HepG2 (cell line): ENCODE measurements at regions not wholly inside any gene's neighbourhood (a gene's known extent, or its start where the extent isn't known, plus 50 kb on each side); places are given as distances from the start of the nearest gene placed in this dataset.
A peak's percentile ranks its signal among the peaks of the same experiment; 100 is the strongest.

ENCODE experiments used
- ATAC-seq: fragments of 200-7000 bp; cut with Tn5 transposase; 3 replicates; pipeline ENCODE4 v1.9.1; 2020; ENCODE audit warnings: mild to moderate bottlenecking, moderate library complexity
- BruUV-seq: library from RNA; stranded (reverse); fragments of 400-500 nt; replicated peaks from 2 replicates; lab custom pipeline; 2021; lab: Mats Ljungman, UMichigan
- CTCF ChIA-PET: fragments of 300-600 bp; formaldehyde crosslinking; extraction: SDS; loops from one replicate; lab custom pipeline; 2021; ENCODE audit warnings: low total read pairs, inconsistent platforms, low intra/inter-chr PET ratio; lab: Yijun Ruan, JAX
- POLR2A ChIA-PET: fragments of 350-600 bp; sonication (Branson Sonifier 250); formaldehyde crosslinking; loops from one replicate; lab custom pipeline; 2020; ENCODE audit warnings: antibody characterized with exemption, inconsistent platforms; lab: Yijun Ruan, JAX
- DNase-seq: peaks from one replicate; pipeline ENCODE4 v3.0.0-alpha.2; 2015; ENCODE audit warnings: low spot score
- FAIRE-seq: peaks from 3 replicates; lab custom pipeline; 2011; peaks lifted over from hg19 to GRCh38; lab: Jason Lieb, UNC
- H2AFZ ChIP-seq: one replicate; pipeline ENCODE4 v1.6.1; 2011; ENCODE audit warnings: low read length, inconsistent platforms
- H3K27ac ChIP-seq: fragments of 300-600 bp; 3 replicates; pipeline ENCODE4 v1.8.0; 2011; ENCODE audit warnings: mixed run types, mild to moderate bottlenecking, mixed read lengths, low read length, inconsistent platforms; ENCODE audit not compliant: insufficient read depth; ENCODE audit errors: extremely low read length
- H3K27me3 ChIP-seq, 2 experiments: fragments of 200-600 bp in 1 of 2; 2 replicates in 1 of 2; 3 replicates in 1 of 2; pipeline versions ENCODE4 v1.6.0 to v1.8.0; 2011; ENCODE audit warnings: low read length in 2 of 2, mild to moderate bottlenecking in 2 of 2, moderate library complexity in 2 of 2, inconsistent platforms in 1 of 2; ENCODE audit not compliant: insufficient read depth in 2 of 2, control insufficient read depth in 1 of 2
- H3K36me3 ChIP-seq, 2 experiments: fragments of 200-600 bp in 1 of 2; replicated peaks in 1 of 2; 2 replicates in 1 of 2; 3 replicates in 1 of 2; pipeline versions ENCODE4 v1.5.1 to v1.8.0; 2011; ENCODE audit warnings: low read length in 2 of 2, inconsistent platforms in 1 of 2; ENCODE audit not compliant: insufficient read depth in 2 of 2, control insufficient read depth in 1 of 2
- H3K4me1 ChIP-seq: 2 replicates; pipeline ENCODE4 v1.5.1; 2012; ENCODE audit warnings: low read length, inconsistent platforms; ENCODE audit not compliant: insufficient read depth
- H3K4me2 ChIP-seq: 2 replicates; pipeline ENCODE4 v1.6.0; 2011; ENCODE audit warnings: low read depth, low read length, inconsistent platforms
- H3K4me3 ChIP-seq, 3 experiments: fragments of 200-600 bp in 1 of 3; sonication (generic), shearing (Covaris generic) in 1 of 3; replicated peaks in 1 of 3; 2 replicates each; pipeline ENCODE4 v1.5.1; 2011 to 2016; ENCODE audit warnings: low read length in 3 of 3, inconsistent platforms in 2 of 3, low read depth in 2 of 3, mild to moderate bottlenecking in 2 of 3, control low read depth in 1 of 3, mixed read lengths in 1 of 3; ENCODE audit not compliant: insufficient read depth in 1 of 3
- H3K79me2 ChIP-seq: one replicate; pipeline ENCODE4 v1.6.1; 2011; ENCODE audit warnings: low read length, inconsistent platforms; ENCODE audit not compliant: insufficient read depth
- H3K9ac ChIP-seq: 2 replicates; pipeline ENCODE4 v1.6.0; 2011; ENCODE audit warnings: mild to moderate bottlenecking, low read depth, low read length, inconsistent platforms; ENCODE audit not compliant: insufficient read depth
- H3K9me3 ChIP-seq: 2 replicates; pipeline ENCODE4 v1.5.1; 2012; ENCODE audit warnings: mild to moderate bottlenecking, low read length
- H4K20me1 ChIP-seq: 2 replicates; pipeline ENCODE4 v1.6.0; 2011; ENCODE audit warnings: inconsistent platforms, mild to moderate bottlenecking, low read length, moderate library complexity; ENCODE audit not compliant: insufficient read depth
- HMGA1 ChIP-seq: sonication (generic); formaldehyde crosslinking; conservative IDR thresholded peaks from 2 replicates; pipeline ENCODE4 v1.4.0; 2020; ENCODE audit warnings: missing genetic modification reagents
- KAT2B ChIP-seq: fragments of 150-350 bp; IDR thresholded peaks from 2 replicates; pipeline ENCODE4 v1.6.1; 2014; ENCODE audit warnings: low read depth, low read length, borderline replicate concordance
- MTA1 ChIP-seq: sonication (generic); formaldehyde crosslinking; IDR thresholded peaks from 2 replicates; pipeline ENCODE4 v1.4.0; 2020; ENCODE audit warnings: missing genetic modification reagents, mild to moderate bottlenecking, borderline replicate concordance
- NR3C1 ChIP-seq: sonication (generic); formaldehyde crosslinking; IDR thresholded peaks from 2 replicates; pipeline ENCODE4 v1.4.0; 2020; ENCODE audit warnings: missing genetic modification reagents
- POGZ ChIP-seq: sonication (generic); formaldehyde crosslinking; IDR thresholded peaks from 2 replicates; pipeline ENCODE4 v1.4.0; 2020; ENCODE audit warnings: mild to moderate bottlenecking, missing genetic modification reagents
- SPEN ChIP-seq: sonication (generic); formaldehyde crosslinking; IDR thresholded peaks from 2 replicates; pipeline ENCODE4 v1.5.1; 2020; ENCODE audit warnings: low read depth, mild to moderate bottlenecking, missing genetic modification reagents
- STAG1 ChIP-seq: sonication (generic); formaldehyde crosslinking; IDR thresholded peaks from 2 replicates; pipeline ENCODE4 v1.4.0; 2020; ENCODE audit warnings: missing genetic modification reagents
- TAF15 ChIP-seq: fragments of 200-400 bp; formaldehyde crosslinking; IDR thresholded peaks from one replicate; pipeline ENCODE4 v1.6.1; 2018; ENCODE audit warnings: mild to moderate bottlenecking, low read depth, low read length; ENCODE audit not compliant: poor library complexity, severe bottlenecking
- ZNF331 ChIP-seq: sonication (generic); formaldehyde crosslinking; IDR thresholded peaks from 2 replicates; pipeline ENCODE4 v1.4.0; 2020; ENCODE audit warnings: missing genetic modification reagents
- ZNF33A ChIP-seq: sonication (generic); formaldehyde crosslinking; IDR thresholded peaks from 2 replicates; pipeline ENCODE4 v1.5.1; 2020; ENCODE audit warnings: missing genetic modification reagents, mild to moderate bottlenecking, moderate library complexity, borderline replicate concordance
- ZNF670 ChIP-seq: sonication (generic); formaldehyde crosslinking; IDR thresholded peaks from 2 replicates; pipeline ENCODE4 v1.8.0; 2022; ENCODE audit warnings: mild to moderate bottlenecking, missing genetic modification reagents, borderline replicate concordance
- ZNF768 ChIP-seq: sonication (generic); formaldehyde crosslinking; IDR thresholded peaks from 2 replicates; pipeline ENCODE4 v1.4.0; 2020; ENCODE audit warnings: missing genetic modification reagents
- WGBS: methylation state at CpG from one replicate; pipeline ENCODE4 v1.1.6; 2017; ENCODE audit warnings: low lambda C conversion rate; 5-methylcytosine and 5-hydroxymethylcytosine counted together
- in situ Hi-C: cut with HindIII; loops from 2 replicates; pipeline ENCODE4 v1.10.0; 2017; ENCODE audit warnings: low pct_unique_long_range_greater_than_20kb; ENCODE audit not compliant: extremely low pct_ligation_motif_present
- intact Hi-C: fragments of 100-400 bp; cut with micrococcal nuclease; formaldehyde crosslinking; loops from one replicate; pipeline ENCODE4 v1.10.0; 2022; ENCODE audit not compliant: unreplicated experiment
- TF ChIP-seq, protein P1 (sequence below): sonication (generic); formaldehyde crosslinking; IDR thresholded peaks from 2 replicates; pipeline ENCODE4 v1.5.0; 2020; ENCODE audit warnings: mild to moderate bottlenecking, missing genetic modification reagents, moderate library complexity

DNA sequence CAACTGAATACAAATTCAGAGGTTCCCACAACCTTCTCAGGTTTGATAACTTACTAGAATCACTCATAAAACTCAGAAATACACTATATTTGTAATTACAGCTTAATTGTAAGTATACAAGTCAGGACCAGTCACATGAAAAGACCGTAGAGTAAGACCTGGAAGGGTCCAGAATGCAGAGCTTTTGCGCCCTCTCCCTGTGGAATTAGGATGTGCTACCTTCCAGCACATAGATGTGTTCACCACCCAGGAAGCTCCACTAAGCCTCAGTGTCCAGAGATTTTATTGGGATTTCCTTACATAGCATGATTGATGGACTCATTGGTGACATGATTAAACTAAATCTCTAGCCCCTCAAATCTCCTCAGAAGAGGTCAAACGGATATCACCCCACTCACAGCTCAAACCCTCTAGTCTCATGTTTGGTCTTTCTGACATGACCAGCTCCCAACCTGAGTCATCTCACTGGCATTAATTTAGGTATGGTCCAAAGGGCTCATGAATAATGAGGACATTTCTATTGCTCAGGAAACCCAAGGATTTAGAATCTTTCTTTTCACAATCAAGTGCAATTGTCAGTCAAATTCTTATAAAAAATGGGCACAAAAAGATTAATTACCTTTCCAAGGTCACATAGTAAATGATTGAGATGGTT is 77.2 kb upstream of the UBASH3B start:
- 16% methylated on average over 3 of the region's 3 CpGs for WGBS
- TF ChIP-seq STAG1: 0 out of 2 replicates have a peak, but pooled peaks have one; percentile 15
- no peak for TF ChIP-seq KAT2B
- no peak for TF ChIP-seq POGZ (CRISPR knock-in tag)
- TF ChIP-seq, protein P1, sequence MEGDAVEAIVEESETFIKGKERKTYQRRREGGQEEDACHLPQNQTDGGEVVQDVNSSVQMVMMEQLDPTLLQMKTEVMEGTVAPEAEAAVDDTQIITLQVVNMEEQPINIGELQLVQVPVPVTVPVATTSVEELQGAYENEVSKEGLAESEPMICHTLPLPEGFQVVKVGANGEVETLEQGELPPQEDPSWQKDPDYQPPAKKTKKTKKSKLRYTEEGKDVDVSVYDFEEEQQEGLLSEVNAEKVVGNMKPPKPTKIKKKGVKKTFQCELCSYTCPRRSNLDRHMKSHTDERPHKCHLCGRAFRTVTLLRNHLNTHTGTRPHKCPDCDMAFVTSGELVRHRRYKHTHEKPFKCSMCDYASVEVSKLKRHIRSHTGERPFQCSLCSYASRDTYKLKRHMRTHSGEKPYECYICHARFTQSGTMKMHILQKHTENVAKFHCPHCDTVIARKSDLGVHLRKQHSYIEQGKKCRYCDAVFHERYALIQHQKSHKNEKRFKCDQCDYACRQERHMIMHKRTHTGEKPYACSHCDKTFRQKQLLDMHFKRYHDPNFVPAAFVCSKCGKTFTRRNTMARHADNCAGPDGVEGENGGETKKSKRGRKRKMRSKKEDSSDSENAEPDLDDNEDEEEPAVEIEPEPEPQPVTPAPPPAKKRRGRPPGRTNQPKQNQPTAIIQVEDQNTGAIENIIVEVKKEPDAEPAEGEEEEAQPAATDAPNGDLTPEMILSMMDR (CRISPR knock-in tag): peak; percentile 45
- no peak for TF ChIP-seq HMGA1 (CRISPR knock-in tag)
- Histone ChIP-seq H3K4me2 (no peak overlapping the region), H3K4me1 (peaks cover 8% of the 10 kb centered on the region; the same call in 1 of the 2 replicates), H3K9me3 (no peaks in the 10 kb centered on the region), H3K79me2 (no peaks in the 10 kb centered on the region), H3K4me3 (no peak overlapping the region), H3K9ac (no peak overlapping the region), H4K20me1 (no peaks in the 10 kb centered on the region), H2AFZ (no peak overlapping the region), H3K27ac (no peak overlapping the region), H3K27me3 (no peaks in the 10 kb centered on the region), H3K36me3 (no peaks in the 10 kb centered on the region)
- DNase-seq (peak; percentile 6), FAIRE-seq (no peak), ATAC-seq (peak; percentile 58)
- intact Hi-C loops: no loop called here
- in situ Hi-C loops: no loop called here
- CTCF ChIA-PET: no interaction called here
- POLR2A ChIA-PET: no interaction called here
- no TSS peak for BruUV-seq

DNA sequence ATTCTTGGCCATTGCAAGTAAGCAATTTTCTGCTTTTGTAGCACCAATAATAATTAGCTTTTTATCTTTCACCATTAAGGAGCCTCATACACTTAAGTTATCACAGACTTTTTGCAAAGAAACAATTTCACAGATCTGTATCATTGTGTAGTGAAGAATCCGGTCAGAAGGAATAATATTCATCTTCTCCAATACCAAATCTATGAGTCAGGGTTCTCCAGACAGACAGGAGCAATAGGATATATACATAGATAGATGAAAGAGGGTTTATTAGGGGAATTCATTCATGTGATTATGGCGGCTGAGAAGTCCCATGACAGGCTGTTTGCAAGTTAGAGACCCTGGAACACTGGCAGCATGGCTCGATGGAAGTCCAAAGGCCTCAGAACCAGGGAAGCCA is 82.9 kb upstream of the UBASH3B start:
- no peaks in the 10 kb centered on the region for H3K79me2 ChIP-seq
- ChIA-PET CTCF (no interaction called here), POLR2A (no interaction called here)
- in situ Hi-C loops: no loop called here
- intact Hi-C loops: no loop called here
- TF ChIP-seq MTA1 (CRISPR knock-in tag): no peak
- no peak for TF ChIP-seq ZNF768
- TF ChIP-seq TAF15: no peak
- no peak for TF ChIP-seq ZNF33A (CRISPR knock-in tag)
- no peak for TF ChIP-seq SPEN
- no peak for TF ChIP-seq ZNF670
- no peak for TF ChIP-seq ZNF331
- TF ChIP-seq NR3C1 (CRISPR knock-in tag): no peak
- DNase-seq: no peak
- H3K9me3 ChIP-seq: no peaks in the 10 kb centered on the region
- H3K9ac ChIP-seq: no peak overlapping the region
- no peaks in the 10 kb centered on the region for H3K4me1 ChIP-seq
- no TSS peak for BruUV-seq
- H4K20me1 ChIP-seq: no peaks in the 10 kb centered on the region
- no peak overlapping the region for H3K4me3 ChIP-seq
- H3K27ac ChIP-seq: no peak overlapping the region
- ATAC-seq: no peak
- no peak overlapping the region for H2AFZ ChIP-seq
- FAIRE-seq: no peak
- 1% methylated on average over 3 of the region's 3 CpGs for WGBS
- H3K36me3 ChIP-seq: no peaks in the 10 kb centered on the region
- no peak overlapping the region for H3K4me2 ChIP-seq
- no peaks in the 10 kb centered on the region for H3K27me3 ChIP-seq
